B cell (primary cell): ENCODE measurements at regions not wholly inside any gene's neighbourhood (a gene's known extent, or its start where the extent isn't known, plus 50 kb on each side); places are given as distances from the start of the nearest gene placed in this dataset.
"Not testable (repeated sequence)": the region's sequence is repeated elsewhere in the genome, so short reads cannot be mapped to it uniquely, and the experiment has no call there.

Experiments used
- ATAC-seq: fragments of 200-7000 bp; cut with Tn5 transposase; one replicate; pipeline ENCODE4 v1.10.0; 2021; ENCODE audit warnings: low read depth, mild to moderate bottlenecking, moderate number of reproducible peaks, moderate library complexity
- CTCF ChIA-PET: fragments of 350-600 bp; sonication (Branson Sonifier 250); formaldehyde crosslinking; loops from one replicate; lab custom pipeline; 2021; ENCODE audit warnings: antibody characterized with exemption, inconsistent platforms; lab: Charles Lee
- POLR2A ChIA-PET: fragments of 350-600 bp; sonication (Branson Sonifier 250); formaldehyde crosslinking; loops from one replicate; lab custom pipeline; 2021; ENCODE audit warnings: antibody characterized with exemption; lab: Charles Lee
- DNase-seq: peaks from one replicate; pipeline ENCODE4 v3.0.0; 2013
- H2AFZ ChIP-seq: 2 replicates; pipeline ENCODE4 v1.6.1; 2012; ENCODE audit warnings: mild to moderate bottlenecking, low read depth, low read length; ENCODE audit not compliant: insufficient read depth, poor library complexity, severe bottlenecking
- H3K27ac ChIP-seq, 2 donors: 1 replicate in 1 of 2; 2 replicates in 1 of 2; pipeline ENCODE4 v1.5.1; 2012 to 2013; ENCODE audit warnings: low read length in 2 of 2, mild to moderate bottlenecking in 2 of 2, moderate library complexity in 1 of 2
- H3K27me3 ChIP-seq, 4 experiments: fragments of 200-600 bp in 1 of 4; sonication (generic) in 1 of 4; replicated peaks in 1 of 4; 1 replicate in 2 of 4; 2 replicates in 2 of 4; pipeline versions ENCODE4 v1.6.1 to v1.7.0; 2013 to 2016; ENCODE audit warnings: low read length in 3 of 4, mild to moderate bottlenecking in 2 of 4, mixed read lengths in 1 of 4, moderate library complexity in 1 of 4; ENCODE audit not compliant: insufficient read depth in 4 of 4, control insufficient read depth in 3 of 4; ENCODE audit errors: control extremely low read depth in 1 of 4
- H3K36me3 ChIP-seq, 2 experiments: replicated peaks in 1 of 2; 1 replicate in 1 of 2; 2 replicates in 1 of 2; pipeline versions ENCODE4 v1.6.1 to v1.7.1; 2013; ENCODE audit warnings: low read length in 1 of 2; ENCODE audit not compliant: insufficient read depth in 2 of 2, control insufficient read depth in 1 of 2; ENCODE audit errors: control extremely low read depth in 1 of 2, extremely low read depth in 1 of 2
- H3K4me1 ChIP-seq, 2 donors: fragments of 200-600 bp in 1 of 2; sonication (generic) in 1 of 2; 1 replicate in 1 of 2; 2 replicates in 1 of 2; pipeline versions ENCODE4 v1.5.1 to v1.6.1; 2013 to 2017; ENCODE audit warnings: low read length in 2 of 2; ENCODE audit not compliant: control insufficient read depth in 2 of 2, insufficient read depth in 2 of 2
- H3K4me2 ChIP-seq: replicated peaks from 2 replicates; pipeline ENCODE3; 2012; ENCODE audit warnings: mild to moderate bottlenecking, low read depth, low read length; ENCODE audit not compliant: poor library complexity, severe bottlenecking
- H3K4me3 ChIP-seq, 5 experiments: fragments of 200-600 bp in 1 of 5; sonication (generic) in 1 of 5; 1 replicate in 3 of 5; 2 replicates in 2 of 5; pipeline versions ENCODE4 v1.5.1 to v1.7.0; 2011 to 2016; ENCODE audit warnings: low read length in 4 of 5, mild to moderate bottlenecking in 4 of 5, low read depth in 2 of 5, control low read depth in 1 of 5, moderate library complexity in 1 of 5; ENCODE audit not compliant: insufficient read depth in 1 of 5; ENCODE audit errors: control extremely low read depth in 1 of 5, extremely low read depth in 1 of 5
- H3K79me2 ChIP-seq: fragments of 200-600 bp; sonication (generic); one replicate; pipeline ENCODE4 v1.6.0; 2016; ENCODE audit warnings: low read length; ENCODE audit not compliant: control insufficient read depth, insufficient read depth
- H3K9ac ChIP-seq: fragments of 200-600 bp; sonication (generic); 2 replicates; pipeline ENCODE4 v1.6.1; 2017; ENCODE audit warnings: mild to moderate bottlenecking, low read length, moderate library complexity
- H3K9me3 ChIP-seq, 3 donors: one replicate each; pipeline versions ENCODE4 v1.6.1 to v1.7.1; 2013; ENCODE audit warnings: low read length in 2 of 3; ENCODE audit not compliant: control insufficient read depth in 2 of 3, insufficient read depth in 1 of 3; ENCODE audit errors: control extremely low read depth in 1 of 3
- H4K20me1 ChIP-seq: 2 replicates; pipeline ENCODE4 v1.6.0; 2012; ENCODE audit warnings: mild to moderate bottlenecking, low read length; ENCODE audit not compliant: insufficient read depth, control insufficient read depth, poor library complexity, severe bottlenecking
- H3K27ac Mint-ChIP-seq: one replicate; pipeline ENCODE4 v1.8.0; 2021; ENCODE audit warnings: mixed read lengths
- H3K27me3 Mint-ChIP-seq: one replicate; pipeline ENCODE4 v1.8.0; 2021; ENCODE audit warnings: mixed read lengths
- H3K4me1 Mint-ChIP-seq: one replicate; pipeline ENCODE4 v1.8.0; 2021; ENCODE audit warnings: mixed read lengths
- H3K4me3 Mint-ChIP-seq: one replicate; pipeline ENCODE4 v1.8.0; 2021; ENCODE audit warnings: mixed read lengths
- H3K9me3 Mint-ChIP-seq: one replicate; pipeline ENCODE4 v1.8.0; 2022; ENCODE audit warnings: mixed read lengths; ENCODE audit not compliant: insufficient read depth
- CTCF ChIP-seq: fragments of 200-600 bp; IDR thresholded peaks from one replicate; pipeline ENCODE4 v1.8.0; 2022; ENCODE audit warnings: antibody characterized with exemption, mild to moderate bottlenecking
- EZH2 ChIP-seq: IDR thresholded peaks from 2 replicates; pipeline ENCODE4 v1.6.1; 2012; ENCODE audit warnings: borderline replicate concordance, low read depth, mild to moderate bottlenecking, moderate library complexity, low read length; ENCODE audit not compliant: insufficient read depth, poor library complexity, severe bottlenecking
- WGBS: methylation state at CpG from one replicate; pipeline ENCODE4 v1.1.5; 2013; ENCODE audit warnings: missing lambda C conversion rate; ENCODE audit not compliant: insufficient coverage; 5-methylcytosine and 5-hydroxymethylcytosine counted together
- intact Hi-C: fragments of 100-400 bp; cut with micrococcal nuclease; formaldehyde crosslinking; loops from one replicate; pipeline ENCODE4 v1.10.0; 2022

DNA sequence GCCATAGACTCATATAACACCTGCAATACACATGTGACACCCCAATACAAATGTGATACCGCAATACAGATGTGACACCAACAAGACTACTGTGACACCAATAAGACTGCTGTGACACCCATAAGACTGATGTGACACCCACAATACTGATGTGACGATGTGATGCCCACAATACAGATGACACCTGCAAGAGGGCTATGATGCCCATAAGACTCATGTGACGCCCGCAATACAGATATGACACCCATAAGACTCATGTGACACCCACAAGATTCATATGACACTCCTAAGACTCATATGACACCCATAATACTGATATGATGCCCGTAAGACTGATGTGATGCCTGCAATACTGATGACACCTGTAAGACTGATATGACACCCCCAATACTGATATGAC, 113.0 kb downstream of the MRPL57 start:
- WGBS, result 95% methylated on average over 5 of the region's 5 CpGs
- H3K4me1 ChIP-seq, result no peaks in the 10 kb centered on the region
- no peaks in the 10 kb centered on the region for H3K9me3 ChIP-seq
- Mint-ChIP-seq H3K27me3 (peaks cover 8% of the 10 kb centered on the region), H3K27ac (no peak overlapping the region), H3K9me3 (no peaks in the 10 kb centered on the region), H3K4me1 (no peaks in the 10 kb centered on the region), H3K4me3 (no peak overlapping the region)
- ATAC-seq (no peak), DNase-seq (no peak)
- ChIA-PET CTCF (no interaction called here), POLR2A (no interaction called here)
- H3K27ac ChIP-seq, result no peak overlapping the region
- TF ChIP-seq EZH2 (no peak), CTCF (no peak)
- intact Hi-C loops, result no loop called here
- no peak overlapping the region for H3K9ac ChIP-seq
- no peak overlapping the region for H3K4me3 ChIP-seq
- no peaks in the 10 kb centered on the region for H3K36me3 ChIP-seq
- H3K4me2 ChIP-seq, result no peak overlapping the region
- H4K20me1 ChIP-seq, result no peaks in the 10 kb centered on the region
- H3K27me3 ChIP-seq, result no peaks in the 10 kb centered on the region
- H2AFZ ChIP-seq, result no peak overlapping the region
- H3K79me2 ChIP-seq, result no peaks in the 10 kb centered on the region

- not testable (repeated sequence) for H3K9me3 ChIP-seq
These were observed 114.1 kb downstream of the MRPL57 start for GRCh38 chr13:21290442-21291002.

More at GRCh38 chr13:21290442-21291002, 114.1 kb downstream of the MRPL57 start:
- intact Hi-C loops, H3K4me1 ChIP-seq, H3K4me3 ChIP-seq, H3K27ac ChIP-seq, H3K4me3 Mint-ChIP-seq, H2AFZ ChIP-seq, DNase-seq, H3K27me3 Mint-ChIP-seq, H3K9ac ChIP-seq, H3K27ac Mint-ChIP-seq, H3K27me3 ChIP-seq, ATAC-seq, POLR2A ChIA-PET, H3K9me3 Mint-ChIP-seq, H3K4me2 ChIP-seq, H3K79me2 ChIP-seq, H3K36me3 ChIP-seq, H3K4me1 Mint-ChIP-seq, H4K20me1 ChIP-seq: not testable (repeated sequence)
- 89% methylated on average over 10 of the region's 13 CpGs for WGBS
- CTCF ChIA-PET, result interaction anchor here (1.5 kb wide), 1 partner anchor 187 kb away, joined by 4 read pairs; no protein-coding TSS in a partner anchor
